Stomach (tissue), 4 donors: ENCODE measurements at regions not wholly inside any gene's neighbourhood (a gene's known extent, or its start where the extent isn't known, plus 50 kb on each side); places are given as distances from the start of the nearest gene placed in this dataset.

Experiments used
- POLR2AphosphoS5 ChIP-seq, 3 donors: sonication (generic); formaldehyde crosslinking; IDR thresholded peaks; one replicate each; pipeline ENCODE4 v1.6.1; 2016; ENCODE audit warnings: antibody characterized with exemption in 3 of 3
- TF ChIP-seq, protein P1 (sequence below), 7 experiments: fragments of 450-650 bp in 4 of 7; fragments of 200-600 bp in 3 of 7; sonication (generic) in 3 of 7; IDR thresholded peaks; one replicate each; pipeline ENCODE4 v1.5.1; 2016 to 2019; ENCODE audit warnings: antibody characterized with exemption in 7 of 7, control low read depth in 2 of 7, mild to moderate bottlenecking in 1 of 7

DNA sequence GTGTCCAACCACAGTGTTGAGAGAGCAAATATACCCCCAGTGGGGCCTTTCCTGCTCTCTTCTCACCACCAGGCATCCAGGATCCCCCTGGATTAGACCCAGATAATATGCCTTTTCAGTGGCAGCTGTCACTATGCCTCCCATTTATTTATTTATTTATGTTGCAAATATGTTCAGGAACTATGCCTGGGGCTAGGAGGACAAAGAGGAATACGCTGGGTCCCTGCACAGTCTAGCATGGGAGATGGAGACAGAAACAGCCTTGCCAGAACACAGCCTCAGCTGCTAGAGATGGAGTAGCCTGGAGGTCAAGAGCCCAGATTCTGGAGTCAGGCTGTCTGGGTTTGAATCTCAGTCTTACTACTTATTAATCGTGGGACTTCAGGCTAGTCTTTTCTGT is 74.6 kb upstream of the LRFN2 start:
- TF ChIP-seq POLR2AphosphoS5 (IDR thresholded peaks at IDR 0.05), result no peak
- TF ChIP-seq, protein P1, sequence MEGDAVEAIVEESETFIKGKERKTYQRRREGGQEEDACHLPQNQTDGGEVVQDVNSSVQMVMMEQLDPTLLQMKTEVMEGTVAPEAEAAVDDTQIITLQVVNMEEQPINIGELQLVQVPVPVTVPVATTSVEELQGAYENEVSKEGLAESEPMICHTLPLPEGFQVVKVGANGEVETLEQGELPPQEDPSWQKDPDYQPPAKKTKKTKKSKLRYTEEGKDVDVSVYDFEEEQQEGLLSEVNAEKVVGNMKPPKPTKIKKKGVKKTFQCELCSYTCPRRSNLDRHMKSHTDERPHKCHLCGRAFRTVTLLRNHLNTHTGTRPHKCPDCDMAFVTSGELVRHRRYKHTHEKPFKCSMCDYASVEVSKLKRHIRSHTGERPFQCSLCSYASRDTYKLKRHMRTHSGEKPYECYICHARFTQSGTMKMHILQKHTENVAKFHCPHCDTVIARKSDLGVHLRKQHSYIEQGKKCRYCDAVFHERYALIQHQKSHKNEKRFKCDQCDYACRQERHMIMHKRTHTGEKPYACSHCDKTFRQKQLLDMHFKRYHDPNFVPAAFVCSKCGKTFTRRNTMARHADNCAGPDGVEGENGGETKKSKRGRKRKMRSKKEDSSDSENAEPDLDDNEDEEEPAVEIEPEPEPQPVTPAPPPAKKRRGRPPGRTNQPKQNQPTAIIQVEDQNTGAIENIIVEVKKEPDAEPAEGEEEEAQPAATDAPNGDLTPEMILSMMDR (IDR thresholded peaks at IDR 0.05), result no peak
